OCI-LY3 (cell line): ENCODE measurements at regions not wholly inside any gene's neighbourhood (a gene's known extent, or its start where the extent isn't known, plus 50 kb on each side); places are given as distances from the start of the nearest gene placed in this dataset.

Experiments used
- EZH2phosphoT487 ChIP-seq: fragments of 200-600 bp; shearing (Covaris generic); IDR thresholded peaks from 2 replicates; pipeline ENCODE4 v1.6.1; 2018; ENCODE audit warnings: antibody characterized with exemption, mixed run types, low read depth
- TF ChIP-seq, protein P1 (sequence below): fragments of 200-600, 300-600 bp; sonication (generic); IDR thresholded peaks from 2 replicates; pipeline ENCODE4 v1.5.1; 2014; ENCODE audit warnings: antibody characterized with exemption, low read length, low read depth

DNA sequence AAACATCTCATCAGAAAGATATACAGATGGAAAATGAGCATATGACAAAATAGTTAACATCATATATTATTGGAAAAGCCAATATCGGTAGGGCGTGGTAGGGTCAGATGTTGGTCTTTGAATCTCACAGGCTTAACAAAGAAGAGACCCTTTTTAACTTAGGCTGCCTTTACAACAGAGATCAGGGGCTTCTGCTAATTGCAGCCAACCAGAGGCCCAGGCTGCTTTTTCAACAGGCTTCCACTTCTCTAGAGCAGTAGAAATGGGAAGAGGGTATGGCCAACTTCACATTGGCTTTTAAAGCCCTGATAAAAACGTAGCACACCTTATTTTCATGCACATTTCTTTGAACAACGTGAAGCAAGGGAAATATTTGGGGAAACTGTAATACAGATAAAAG, 764.3 kb upstream of the CTNND2 start:
- TF ChIP-seq, protein P1, sequence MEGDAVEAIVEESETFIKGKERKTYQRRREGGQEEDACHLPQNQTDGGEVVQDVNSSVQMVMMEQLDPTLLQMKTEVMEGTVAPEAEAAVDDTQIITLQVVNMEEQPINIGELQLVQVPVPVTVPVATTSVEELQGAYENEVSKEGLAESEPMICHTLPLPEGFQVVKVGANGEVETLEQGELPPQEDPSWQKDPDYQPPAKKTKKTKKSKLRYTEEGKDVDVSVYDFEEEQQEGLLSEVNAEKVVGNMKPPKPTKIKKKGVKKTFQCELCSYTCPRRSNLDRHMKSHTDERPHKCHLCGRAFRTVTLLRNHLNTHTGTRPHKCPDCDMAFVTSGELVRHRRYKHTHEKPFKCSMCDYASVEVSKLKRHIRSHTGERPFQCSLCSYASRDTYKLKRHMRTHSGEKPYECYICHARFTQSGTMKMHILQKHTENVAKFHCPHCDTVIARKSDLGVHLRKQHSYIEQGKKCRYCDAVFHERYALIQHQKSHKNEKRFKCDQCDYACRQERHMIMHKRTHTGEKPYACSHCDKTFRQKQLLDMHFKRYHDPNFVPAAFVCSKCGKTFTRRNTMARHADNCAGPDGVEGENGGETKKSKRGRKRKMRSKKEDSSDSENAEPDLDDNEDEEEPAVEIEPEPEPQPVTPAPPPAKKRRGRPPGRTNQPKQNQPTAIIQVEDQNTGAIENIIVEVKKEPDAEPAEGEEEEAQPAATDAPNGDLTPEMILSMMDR, result no peak
- no peak for TF ChIP-seq EZH2phosphoT487
